Hepatocyte (in vitro differentiated cells): ENCODE measurements at regions not wholly inside any gene's neighbourhood (a gene's known extent, or its start where the extent isn't known, plus 50 kb on each side); places are given as distances from the start of the nearest gene placed in this dataset.

ENCODE experiments used
- DNase-seq: peaks from one replicate; pipeline ENCODE4 v3.0.0-alpha.2; 2016; ENCODE audit warnings: low spot score
- H2AFZ ChIP-seq: fragments of 200-600 bp; sonication (generic); 2 replicates; pipeline ENCODE4 v1.6.0; 2016; ENCODE audit warnings: antibody characterized with exemption, mild to moderate bottlenecking
- H3K27ac ChIP-seq: fragments of 200-600 bp; sonication (generic); 2 replicates; pipeline ENCODE4 v1.5.1; 2016; ENCODE audit warnings: mild to moderate bottlenecking
- H3K27me3 ChIP-seq: fragments of 200-600 bp; sonication (generic); 2 replicates; pipeline ENCODE4 v1.6.1; 2016
- H3K36me3 ChIP-seq: fragments of 200-600 bp; sonication (generic); replicated peaks from 2 replicates; pipeline ENCODE4 v1.5.1; 2016; ENCODE audit warnings: low read depth; ENCODE audit not compliant: insufficient read depth
- H3K4me1 ChIP-seq: fragments of 200-600 bp; sonication (generic); 2 replicates; pipeline ENCODE4 v1.5.1; 2016; ENCODE audit warnings: mild to moderate bottlenecking, moderate library complexity; ENCODE audit not compliant: insufficient read depth
- H3K4me2 ChIP-seq: fragments of 200-600 bp; sonication (generic); 2 replicates; pipeline ENCODE4 v1.6.0; 2016
- H3K4me3 ChIP-seq: fragments of 200-600 bp; sonication (generic); 2 replicates; pipeline ENCODE4 v1.5.1; 2016; ENCODE audit warnings: mild to moderate bottlenecking
- H3K79me2 ChIP-seq: fragments of 200-600 bp; sonication (generic); 2 replicates; pipeline ENCODE4 v1.6.0; 2017; ENCODE audit warnings: mild to moderate bottlenecking
- H3K9me2 ChIP-seq: fragments of 200-600 bp; sonication (generic); replicated peaks from 2 replicates; pipeline ENCODE4 v1.6.0; 2017; ENCODE audit warnings: mild to moderate bottlenecking; ENCODE audit not compliant: insufficient read depth
- H3K9me3 ChIP-seq: fragments of 200-600 bp; sonication (generic); 2 replicates; pipeline ENCODE4 v1.5.1; 2016; ENCODE audit warnings: low read depth, mild to moderate bottlenecking
- H4K20me1 ChIP-seq: fragments of 200-600 bp; sonication (generic); 2 replicates; pipeline ENCODE4 v1.6.0; 2016; ENCODE audit warnings: mild to moderate bottlenecking; ENCODE audit not compliant: insufficient read depth, poor library complexity, severe bottlenecking
- CTCF ChIP-seq: fragments of 200-600 bp; sonication (generic); IDR thresholded peaks from 2 replicates; pipeline ENCODE4 v1.5.1; 2016; ENCODE audit warnings: antibody characterized with exemption, mild to moderate bottlenecking; ENCODE audit not compliant: poor library complexity
- EZH2 ChIP-seq: fragments of 200-600 bp; sonication (generic); IDR thresholded peaks from 2 replicates; pipeline ENCODE4 v1.6.1; 2016; ENCODE audit warnings: antibody characterized with exemption, mild to moderate bottlenecking, borderline replicate concordance
- EZH2phosphoT487 ChIP-seq: fragments of 200-600 bp; sonication (generic); IDR thresholded peaks from one replicate; pipeline ENCODE4 v1.6.1; 2018; ENCODE audit warnings: antibody characterized with exemption, mild to moderate bottlenecking, low read depth, moderate library complexity; ENCODE audit not compliant: unreplicated experiment, severe bottlenecking
- WGBS: methylation state at CpG from one replicate; pipeline ENCODE4 v1.1.6; 2016; ENCODE audit warnings: low lambda C conversion rate; ENCODE audit errors: missing lambda C conversion rate; 5-methylcytosine and 5-hydroxymethylcytosine counted together

DNA sequence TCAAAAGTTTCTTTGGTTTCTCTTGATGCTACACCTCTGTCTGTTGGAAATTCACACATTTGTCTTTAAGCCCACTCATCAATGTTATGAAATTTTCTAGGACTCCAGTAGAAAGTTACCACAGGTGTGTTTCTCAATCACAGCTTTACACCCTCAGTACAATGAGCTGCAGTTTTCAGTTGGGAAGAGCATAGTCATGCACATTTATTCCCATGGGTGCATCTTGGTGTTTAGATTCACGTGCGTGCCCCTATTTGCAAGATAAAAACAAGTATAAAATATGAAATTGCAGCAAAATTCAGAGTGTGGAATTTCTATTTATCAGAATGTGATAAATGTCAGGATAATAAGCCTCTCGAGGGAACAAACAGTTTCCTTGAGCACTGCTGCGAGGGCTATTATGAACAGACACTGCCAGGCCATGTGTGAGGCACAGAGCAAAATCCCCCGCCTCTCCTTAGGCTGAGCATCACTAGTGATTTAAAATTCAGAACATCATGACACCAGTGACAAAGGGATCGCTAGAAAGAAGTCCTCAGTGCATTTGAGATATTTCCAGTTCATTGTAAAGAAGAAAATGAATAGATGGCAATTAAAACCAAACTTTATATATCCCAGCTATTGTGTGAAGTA, 512.2 kb upstream of the TCF4 start:
- WGBS = 84% methylated on average over 6 of the region's 6 CpGs

DNA sequence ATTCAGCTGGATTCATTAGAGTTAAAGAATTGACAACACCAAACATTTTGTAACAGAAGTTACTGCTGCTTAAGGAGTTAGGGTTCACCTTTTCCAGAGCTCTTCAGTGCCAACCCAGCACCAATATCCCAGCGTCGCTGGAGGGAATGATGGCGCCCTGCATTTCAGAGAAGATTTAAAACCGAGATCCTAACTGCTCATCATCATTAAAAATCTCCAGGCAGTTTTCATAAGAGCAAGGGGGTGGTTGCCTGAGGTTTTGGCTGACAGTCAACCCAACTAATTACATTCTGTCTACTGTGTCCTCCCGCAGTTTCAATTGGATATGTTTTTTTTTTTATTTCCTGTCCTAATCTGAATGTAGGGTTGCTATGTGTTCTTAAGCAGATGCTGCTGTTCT, 509.6 kb upstream of the TCF4 start:
- H3K79me2 ChIP-seq = no peaks in the 10 kb centered on the region
- H3K9me2 ChIP-seq = no peaks in the 10 kb centered on the region
- no peaks in the 10 kb centered on the region for H3K27me3 ChIP-seq
- WGBS = 87% methylated on average over 5 of the region's 5 CpGs
- no peaks in the 10 kb centered on the region for H3K36me3 ChIP-seq
- no peak for DNase-seq
- H3K4me1 ChIP-seq = no peaks in the 10 kb centered on the region
- no peak overlapping the region for H3K27ac ChIP-seq
- no peak overlapping the region for H3K4me3 ChIP-seq
- no peaks in the 10 kb centered on the region for H4K20me1 ChIP-seq
- no peak for TF ChIP-seq EZH2
- TF ChIP-seq CTCF = no peak
- no peak for TF ChIP-seq EZH2phosphoT487
- H2AFZ ChIP-seq = no peak overlapping the region
- no peaks in the 10 kb centered on the region for H3K9me3 ChIP-seq
- H3K4me2 ChIP-seq = no peak overlapping the region

More for the DNA sequence above, 512.2 kb upstream of the TCF4 start:
- H3K9me3 ChIP-seq = no peaks in the 10 kb centered on the region
- DNase-seq = no peak
- no peaks in the 10 kb centered on the region for H4K20me1 ChIP-seq
- no peaks in the 10 kb centered on the region for H3K36me3 ChIP-seq
- H3K79me2 ChIP-seq = no peaks in the 10 kb centered on the region
- no peak overlapping the region for H2AFZ ChIP-seq
- no peaks in the 10 kb centered on the region for H3K4me1 ChIP-seq
- H3K4me3 ChIP-seq = no peak overlapping the region
- H3K4me2 ChIP-seq = no peak overlapping the region
- H3K9me2 ChIP-seq = no peaks in the 10 kb centered on the region
- TF ChIP-seq CTCF (no peak), EZH2 (no peak), EZH2phosphoT487 (no peak)
- no peaks in the 10 kb centered on the region for H3K27me3 ChIP-seq
- no peak overlapping the region for H3K27ac ChIP-seq

GRCh38 chr18:56096861-56097260, 508.9 kb upstream of the TCF4 start:
- H3K4me3 ChIP-seq = no peak overlapping the region
- H3K4me2 ChIP-seq = no peak overlapping the region
- no peaks in the 10 kb centered on the region for H3K9me2 ChIP-seq
- TF ChIP-seq EZH2phosphoT487 (no peak), EZH2 (no peak), CTCF (no peak)
- H3K36me3 ChIP-seq = no peaks in the 10 kb centered on the region
- H2AFZ ChIP-seq = no peak overlapping the region
- no peak for DNase-seq
- H3K27me3 ChIP-seq = no peaks in the 10 kb centered on the region
- no peaks in the 10 kb centered on the region for H3K9me3 ChIP-seq
- H4K20me1 ChIP-seq = no peaks in the 10 kb centered on the region
- no peaks in the 10 kb centered on the region for H3K4me1 ChIP-seq
- no peak overlapping the region for H3K27ac ChIP-seq
- WGBS = 57% methylated on average over 4 of the region's 4 CpGs
- H3K79me2 ChIP-seq = no peaks in the 10 kb centered on the region
